ENCODE measurements at regions not wholly inside any gene's neighbourhood (a gene's known extent, or its start where the extent isn't known, plus 50 kb on each side); places are given as distances from the start of the nearest gene placed in this dataset.

GRCh38 chr16:64586781-64587180 is 535.1 kb downstream of the CDH11 start:
- no peaks in the 10 kb centered on the region for H3K9me3 ChIP-seq (ENCODE audit: control insufficient read depth, low read depth, low read length)
- Mint-ChIP-seq H3K9me3 (peaks cover 6 to 7% of the 10 kb centered on the region in 2 experiments; a peak in 4 of 5 replicates), H3K36me3 (ENCODE audit: insufficient read depth in 1 of 3, low read depth in 3 of 3) (peaks cover 0 to 5% (median 0%) of the 10 kb centered on the region in 3 experiments; a peak in 1 of 7 replicates), H3K27me3 (ENCODE audit: low read depth) (no peaks in the 10 kb centered on the region), H3K4me3 (no peak overlapping the region), H3K4me1 (peaks cover 4 to 9% of the 10 kb centered on the region in 2 experiments; a peak in 3 of 4 replicates), H3K27ac (no peak overlapping the region)
- H3T11ph ChIP-seq (ENCODE audit: low read length) = no peak overlapping the region
- H4K5ac ChIP-seq (ENCODE audit: insufficient read length, low read depth, low read length) = no peak overlapping the region
- H3K14ac ChIP-seq (ENCODE audit: insufficient read depth, low read length) = no peak overlapping the region
- WGBS (ENCODE audit: extremely low coverage, insufficient read length, low lambda C conversion rate) = no CpG with 5 or more reads among the region's 3 CpGs
- no peaks in the 10 kb centered on the region for H4K20me1 ChIP-seq (ENCODE audit: control insufficient read depth, insufficient read depth, insufficient read length)
- no peak for TF ChIP-seq CTCF (conservative IDR thresholded peaks at IDR 0.05)
- H3K56ac ChIP-seq (ENCODE audit: insufficient read length, low read depth, low read length) = no peak overlapping the region
- H3K23me2 ChIP-seq (ENCODE audit: insufficient read length, low read depth, low read length, poor library complexity, severe bottlenecking) = no peaks in the 10 kb centered on the region
- H2BK5ac ChIP-seq (ENCODE audit: insufficient read length, low read length) = no peak overlapping the region
- H3K27ac ChIP-seq (ENCODE audit: insufficient read length, low read depth, low read length) = no peak overlapping the region
- no peak overlapping the region for H4K91ac ChIP-seq (ENCODE audit: insufficient read length, low read depth, low read length)
- H2BK120ac ChIP-seq (ENCODE audit: low read depth, low read length, poor library complexity, severe bottlenecking) = no peak overlapping the region
- no peak for DNase-seq
- no peaks in the 10 kb centered on the region for H3K79me1 ChIP-seq (ENCODE audit: insufficient read depth, low read depth, low read length, poor library complexity, severe bottlenecking)
- no peak overlapping the region for H2BK12ac ChIP-seq (ENCODE audit: insufficient read length, low read depth, low read length)
- H2AFZ ChIP-seq (ENCODE audit: low read length) = peak overlapping the region; percentile 86
- H2AK5ac ChIP-seq (ENCODE audit: insufficient read length, low read length) = no peak overlapping the region
- H3K27me3 ChIP-seq (ENCODE audit: insufficient read depth, low read length) = no peaks in the 10 kb centered on the region
- H3K9ac ChIP-seq (ENCODE audit: extremely low read depth, insufficient read length, low read length) = no peak overlapping the region
- no peaks in the 10 kb centered on the region for H3K79me2 ChIP-seq (ENCODE audit: insufficient read depth, low read length)
- no peak overlapping the region for H3K4ac ChIP-seq (ENCODE audit: low read depth, low read length)
- no peak overlapping the region for H4K8ac ChIP-seq (replicated peaks; ENCODE audit: insufficient read length, low read depth, low read length)
- H3K23ac ChIP-seq (ENCODE audit: insufficient read length, low read depth, low read length) = no peak overlapping the region
- no peak overlapping the region for H3K18ac ChIP-seq (ENCODE audit: insufficient read length, low read depth, low read length)
- no peak overlapping the region for H2BK15ac ChIP-seq (ENCODE audit: low read depth, low read length)
- no peak overlapping the region for H2BK20ac ChIP-seq (ENCODE audit: low read depth, low read length, poor library complexity, severe bottlenecking)
- no peaks in the 10 kb centered on the region for H3K4me1 ChIP-seq (ENCODE audit: insufficient read depth, low read length)
- H3K4me2 ChIP-seq (ENCODE audit: insufficient read depth, insufficient read length, low read length) = no peak overlapping the region

Data from H9 (cell line).